Heart left ventricle (tissue), 16 donors: ENCODE measurements at regions not wholly inside any gene's neighbourhood (a gene's known extent, or its start where the extent isn't known, plus 50 kb on each side); places are given as distances from the start of the nearest gene placed in this dataset.
"Not testable (repeated sequence)": the region's sequence is repeated elsewhere in the genome, so short reads cannot be mapped to it uniquely, and the experiment has no call there.

Experiments used
- ATAC-seq, 4 donors: fragments of 200-7000 bp; cut with Tn5 transposase; one replicate each; pipeline ENCODE4 v1.9.1; 2020 to 2022; ENCODE audit warnings: moderate library complexity in 4 of 4, mild to moderate bottlenecking in 3 of 4, moderate number of reproducible peaks in 1 of 4
- DNase-seq, 5 donors: peaks; one replicate each; pipeline ENCODE4 v3.0.0-alpha.2; 2020
- H3K27ac ChIP-seq, 12 donors: fragments of 200-600 bp; sonication (generic) in 4 of 12; one replicate each; pipeline versions ENCODE4 v1.5.0 to v1.8.0; 2016 to 2022; ENCODE audit warnings: mild to moderate bottlenecking in 2 of 12
- H3K27me3 ChIP-seq, 9 donors: fragments of 200-600 bp; sonication (generic) in 2 of 9; one replicate each; pipeline versions ENCODE4 v1.5.1 to v1.8.0; 2016 to 2022; ENCODE audit warnings: mild to moderate bottlenecking in 3 of 9
- H3K36me3 ChIP-seq, 9 donors: fragments of 200-600 bp; sonication (generic) in 2 of 9; one replicate each; pipeline versions ENCODE4 v1.5.0 to v1.8.0; 2018 to 2022; ENCODE audit warnings: mild to moderate bottlenecking in 2 of 9
- H3K4me1 ChIP-seq, 12 donors: fragments of 200-600 bp; sonication (generic) in 4 of 12; one replicate each; pipeline versions ENCODE4 v1.5.0 to v1.8.0; 2016 to 2022; ENCODE audit warnings: mild to moderate bottlenecking in 3 of 12
- H3K4me3 ChIP-seq, 12 donors: fragments of 200-600 bp; sonication (generic) in 4 of 12; one replicate each; pipeline versions ENCODE4 v1.5.0 to v1.8.0; 2017 to 2022; ENCODE audit warnings: mild to moderate bottlenecking in 9 of 12, moderate library complexity in 4 of 12
- H3K9me3 ChIP-seq, 12 donors: fragments of 200-600 bp; sonication (generic) in 4 of 12; one replicate each; pipeline versions ENCODE4 v1.5.0 to v1.8.0; 2016 to 2022; ENCODE audit warnings: mild to moderate bottlenecking in 1 of 12
- CTCF ChIP-seq, 12 donors: fragments of 200-600 bp; sonication (generic) in 4 of 12; IDR thresholded peaks; one replicate each; pipeline versions ENCODE4 v1.5.0 to v1.8.0; 2018 to 2022; ENCODE audit warnings: antibody characterized with exemption in 12 of 12, mild to moderate bottlenecking in 5 of 12
- POLR2A ChIP-seq, 2 donors: fragments of 450-650 bp; IDR thresholded peaks; one replicate each; pipeline ENCODE4 v1.6.1; 2017; ENCODE audit warnings: antibody characterized with exemption in 2 of 2, mild to moderate bottlenecking in 2 of 2, moderate library complexity in 2 of 2
- WGBS, 4 donors: extraction: QIAGEN DNeasy Blood & Tissue Kit in 2 of 4; methylation state at CpG; one replicate each; pipeline versions ENCODE4 v1.1.5 to v1.1.7; 2013 to 2018; 5-methylcytosine and 5-hydroxymethylcytosine counted together
- intact Hi-C, 10 donors: fragments of 100-400 bp; cut with DNase I; formaldehyde crosslinking; loops; one replicate each; pipeline versions ENCODE4 v1.11.1 to v1.14.2; 2022
- donor health status: ischemic (EF 13 %, LVEDD 7.1; RV severe dilation, severe dysfunction).
- donor health status: healthy with polysubstance abuse.
- donor health status: DM: no; HTN: yes; CAD: no.
- donor health status: DM: no; HTN: no; CAD: no.
- donor health status: ischemic (EF 25% LVEDD 6.9; RV normal size, moderate dysfunction).
- donor health status: ischemic (EF 25% LVEDD 5.7; RV mildly dilated, moderate dysfunction).
- donor health status: healthy.
- donor health status: DM: yes; HTN: yes; CAD: no.
- donor health status: ischemic (EF 35%, LVEDD 5.7; RV mildly dilated, moderate dysfunction).
- donor health status: nonischemic (EF 11% LVEDD 7.7; RV severe dilation, severe dysfunction).
- donor health status: DM: yes; HTN: yes; CAD: no.
- donor health status: PGD.
- donor health status: ischemic (EF 29% LVEDD 5.4; RV normal size, mild dysfunction).
- donor health status: nonischemic (EF 23%, LVEDD 6.1; RV moderate dilation, normal function).

DNA sequence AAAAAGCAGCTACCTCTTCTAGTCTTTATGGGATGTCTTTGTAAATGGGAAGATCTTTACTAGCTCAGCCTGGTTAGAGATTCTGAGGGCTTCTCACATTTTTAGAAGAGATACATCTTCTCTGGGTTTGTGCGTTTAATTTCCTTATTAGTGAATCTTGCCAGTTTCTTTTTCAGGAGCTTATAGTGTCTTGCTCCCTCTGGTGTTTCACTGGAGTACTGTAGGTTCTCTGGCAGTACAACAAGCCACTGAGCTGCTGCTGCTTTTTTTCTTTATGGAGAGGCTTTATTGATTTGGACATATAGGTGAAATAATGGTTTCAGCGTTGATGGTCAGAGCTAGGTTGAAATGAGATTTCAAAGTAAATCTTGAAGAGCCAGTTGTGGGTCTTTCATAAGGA, 82.9 kb downstream of the LAS1L start:
- Histone ChIP-seq H3K4me3 (no peak overlapping the region), H3K27ac (no peak overlapping the region), H3K36me3 (no peaks in the 10 kb centered on the region), H3K27me3 (peaks cover 0 to 10% (median 0%) of the 10 kb centered on the region in 9 donors), H3K4me1 (no peaks in the 10 kb centered on the region), H3K9me3 (peaks cover 0 to 11% (median 0%) of the 10 kb centered on the region in 12 donors)
- intact Hi-C loops, result no loop called here
- TF ChIP-seq POLR2A (IDR thresholded peaks at IDR 0.05) (no peak), CTCF (IDR thresholded peaks at IDR 0.05) (peak in 9 of 12 donors; percentile 9 to 45 (median 22))
- ATAC-seq, result no peak
- WGBS, 4 donors, result 35 to 58% (median 50%) methylated on average over 2 of the region's 2 CpGs
- DNase-seq, result no peak

GRCh38 chrX:65420154-65420553, 114.4 kb downstream of the LAS1L start:
- Histone ChIP-seq H3K27me3 (peaks cover 0 to 4% (median 0%) of the 10 kb centered on the region in 9 donors), H3K4me3 (no peak overlapping the region), H3K9me3 (peaks cover 0 to 10% (median 3%) of the 10 kb centered on the region in 12 donors), H3K4me1 (no peaks in the 10 kb centered on the region), H3K36me3 (no peaks in the 10 kb centered on the region), H3K27ac (no peak overlapping the region)
- intact Hi-C loops, result no loop called here
- DNase-seq (no peak), ATAC-seq (no peak)
- TF ChIP-seq CTCF (IDR thresholded peaks at IDR 0.05) (no peak), POLR2A (IDR thresholded peaks at IDR 0.05) (no peak)
- WGBS, 4 donors, result 86 to 93% (median 91%) methylated on average over 2 of the region's 2 CpGs

DNA sequence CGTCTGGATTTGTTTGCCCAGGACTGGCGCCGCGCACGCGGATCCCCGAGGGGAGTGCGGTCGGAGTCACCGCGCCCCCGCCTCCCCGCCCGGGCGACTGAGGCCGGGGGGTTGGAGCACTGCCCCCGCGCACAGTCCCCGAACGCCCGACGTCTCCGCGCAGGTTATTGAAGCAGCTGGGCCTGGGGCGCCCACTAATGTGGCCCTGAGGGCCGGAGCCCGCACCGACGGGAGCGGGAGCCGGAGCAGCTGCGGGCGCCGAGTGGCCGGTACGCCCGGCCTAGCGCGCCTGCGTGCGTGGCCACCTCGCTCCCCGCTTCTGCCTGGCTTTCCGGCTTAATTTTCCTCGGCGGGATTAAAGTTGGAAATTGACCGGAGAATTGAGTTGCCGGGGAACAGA, 126.9 kb downstream of the LAS1L start:
- H3K27ac ChIP-seq, H3K36me3 ChIP-seq, intact Hi-C loops, DNase-seq, ATAC-seq: not testable (repeated sequence)
- Histone ChIP-seq H3K4me3 (peak overlapping the region in 9 of 12 donors; percentile 18 to 46 (median 32)), H3K4me1 (peaks cover 0 to 10% (median 0%) of the 10 kb centered on the region in 12 donors), H3K27me3 (peaks cover 0 to 34% (median 3%) of the 10 kb centered on the region in 9 donors), H3K9me3 (peaks cover 0 to 13% (median 0%) of the 10 kb centered on the region in 12 donors)
- 1 to 48% (median 17%) methylated on average over 19 to 48 of the region's 48 CpGs for WGBS, 4 donors

GRCh38 chrX:65407157-65407626, 127.4 kb downstream of the LAS1L start:
- Histone ChIP-seq H3K36me3 (no peaks in the 10 kb centered on the region), H3K27me3 (peaks cover 0 to 34% (median 3%) of the 10 kb centered on the region in 9 donors), H3K27ac (no peak overlapping the region), H3K9me3 (peaks cover 0 to 13% (median 0%) of the 10 kb centered on the region in 12 donors), H3K4me1 (peaks cover 0 to 10% (median 0%) of the 10 kb centered on the region in 12 donors), H3K4me3 (peak overlapping the region in 10 of 12 donors; percentile 2 to 46 (median 32))
- intact Hi-C loops, result no loop called here
- 1 to 41% (median 15%) methylated on average over 24 to 63 of the region's 63 CpGs for WGBS, 4 donors
- TF ChIP-seq POLR2A (IDR thresholded peaks at IDR 0.05), result no peak
- no peak for TF ChIP-seq CTCF (IDR thresholded peaks at IDR 0.05)
- DNase-seq, result no peak
- ATAC-seq, result peak in 2 of 4 donors; percentile 42 to 46

DNA sequence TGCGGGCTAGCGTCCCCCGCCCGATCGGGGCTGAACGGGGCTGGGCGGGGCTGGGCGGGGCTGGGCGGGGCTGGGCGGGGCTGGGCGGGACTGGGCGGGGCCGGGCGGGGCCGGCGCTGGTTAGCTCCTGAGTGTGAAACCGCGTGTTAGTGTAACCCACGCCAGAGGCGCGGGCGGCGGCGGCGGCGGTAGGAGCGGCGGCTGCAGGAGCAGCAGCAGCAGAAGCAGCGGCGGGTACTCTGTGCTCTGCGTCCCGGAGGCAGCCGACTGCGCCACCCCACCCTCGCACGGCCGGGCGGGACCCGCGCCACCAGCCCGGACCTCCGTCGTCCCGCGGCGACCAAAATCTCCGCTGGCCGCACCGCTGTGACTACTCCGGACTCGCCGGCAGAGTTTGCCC, 128.1 kb downstream of the LAS1L start:
- intact Hi-C loops, result no loop called here
- Histone ChIP-seq H3K27ac (no peak overlapping the region), H3K4me3 (peak overlapping the region in 10 of 12 donors; percentile 2 to 46 (median 32)), H3K4me1 (peaks cover 0 to 10% (median 0%) of the 10 kb centered on the region in 12 donors), H3K36me3 (no peaks in the 10 kb centered on the region), H3K9me3 (peaks cover 0 to 13% (median 0%) of the 10 kb centered on the region in 12 donors), H3K27me3 (peaks cover 0 to 34% (median 3%) of the 10 kb centered on the region in 9 donors)
- ATAC-seq (peak in 2 of 4 donors; percentile 34 to 43), DNase-seq (no peak)
- no peak for TF ChIP-seq CTCF (IDR thresholded peaks at IDR 0.05)
- TF ChIP-seq POLR2A (IDR thresholded peaks at IDR 0.05), result no peak
- WGBS, 4 donors, result 1 to 30% (median 14%) methylated on average over 14 to 52 of the region's 52 CpGs
